Inflammatory macrophage treated with lipopolysaccharide for 4 hours (primary cell): ENCODE measurements at regions not wholly inside any gene's neighbourhood (a gene's known extent, or its start where the extent isn't known, plus 50 kb on each side); places are given as distances from the start of the nearest gene placed in this dataset.

Experiments
- DNase-seq: peaks from one replicate; pipeline ENCODE4 v3.0.0-alpha.2; 2020

GRCh38 chr4:35237924-35238323 is 1006.4 kb downstream of the ARAP2 start:
- no peak for DNase-seq

DNA sequence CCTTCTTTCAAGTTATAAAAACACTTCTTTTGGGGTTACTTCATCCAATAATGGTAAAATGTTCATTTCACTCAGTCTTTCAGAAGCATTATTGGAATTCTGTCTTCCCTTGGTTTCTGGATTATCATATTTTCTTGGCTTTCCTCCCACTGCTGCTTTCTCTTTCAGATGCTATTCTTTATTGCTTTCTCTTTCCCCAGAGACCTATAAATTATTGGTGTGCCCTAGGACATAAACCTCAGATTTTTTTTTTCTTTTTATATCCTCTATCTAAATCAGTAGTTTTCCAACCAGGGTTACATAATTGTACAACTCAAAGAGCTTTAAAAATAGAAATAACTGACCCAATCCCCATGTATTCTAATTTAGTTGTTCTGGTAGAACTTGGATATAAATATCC is 1005.5 kb downstream of the ARAP2 start:
- DNase-seq = no peak

GRCh38 chr4:35246493-35246892 is 997.8 kb downstream of the ARAP2 start:
- no peak for DNase-seq

- no peak for DNase-seq
These were observed 997.3 kb downstream of the ARAP2 start for GRCh38 chr4:35247047-35247446.

GRCh38 chr4:35250331-35250730 is 994.0 kb downstream of the ARAP2 start:
- DNase-seq = no peak

- DNase-seq = no peak
These were observed 993.6 kb downstream of the ARAP2 start for GRCh38 chr4:35250761-35251160.

- DNase-seq = no peak
These were observed 992.2 kb downstream of the ARAP2 start for GRCh38 chr4:35252071-35252470.

- no peak for DNase-seq
These were observed 991.4 kb downstream of the ARAP2 start for GRCh38 chr4:35252866-35253265.

DNA sequence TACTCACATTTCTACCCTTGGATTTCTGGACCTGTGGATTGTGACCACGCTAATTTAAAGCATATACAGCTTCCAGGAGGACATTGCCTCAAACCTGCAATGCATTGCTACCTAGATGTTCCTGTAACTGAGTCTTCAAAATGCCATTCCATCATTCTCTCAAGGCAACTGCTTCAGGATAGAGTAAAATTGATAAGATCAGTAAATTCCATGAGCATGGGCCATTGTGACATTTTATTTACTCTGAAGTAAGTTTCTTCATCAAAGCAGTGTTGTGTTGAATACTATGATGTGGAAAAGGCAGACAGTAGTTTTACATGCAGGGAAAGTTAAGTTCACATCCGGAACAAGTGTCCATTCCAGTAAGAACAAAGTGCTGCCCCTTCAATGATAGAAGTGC is 991.0 kb downstream of the ARAP2 start:
- DNase-seq = no peak

DNA sequence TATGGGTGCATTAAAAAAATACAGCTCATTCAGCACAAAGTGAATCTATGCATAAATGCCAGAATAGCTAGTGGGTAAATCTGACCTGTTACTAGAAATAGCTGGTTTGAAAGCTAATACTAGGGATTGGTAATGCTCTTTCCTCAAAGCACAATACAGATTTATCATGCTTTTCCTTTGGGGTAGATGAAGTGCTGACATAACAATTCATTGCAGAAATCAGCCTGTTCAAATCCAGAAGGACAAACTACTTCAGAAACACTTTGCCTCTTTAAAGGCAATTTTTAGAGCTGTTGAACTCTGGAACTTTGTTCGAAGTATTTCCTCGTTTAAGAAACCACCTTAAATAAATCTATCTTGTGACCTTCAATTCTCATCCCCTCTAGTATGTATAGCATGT is 957.9 kb downstream of the ARAP2 start:
- DNase-seq = no peak

DNA sequence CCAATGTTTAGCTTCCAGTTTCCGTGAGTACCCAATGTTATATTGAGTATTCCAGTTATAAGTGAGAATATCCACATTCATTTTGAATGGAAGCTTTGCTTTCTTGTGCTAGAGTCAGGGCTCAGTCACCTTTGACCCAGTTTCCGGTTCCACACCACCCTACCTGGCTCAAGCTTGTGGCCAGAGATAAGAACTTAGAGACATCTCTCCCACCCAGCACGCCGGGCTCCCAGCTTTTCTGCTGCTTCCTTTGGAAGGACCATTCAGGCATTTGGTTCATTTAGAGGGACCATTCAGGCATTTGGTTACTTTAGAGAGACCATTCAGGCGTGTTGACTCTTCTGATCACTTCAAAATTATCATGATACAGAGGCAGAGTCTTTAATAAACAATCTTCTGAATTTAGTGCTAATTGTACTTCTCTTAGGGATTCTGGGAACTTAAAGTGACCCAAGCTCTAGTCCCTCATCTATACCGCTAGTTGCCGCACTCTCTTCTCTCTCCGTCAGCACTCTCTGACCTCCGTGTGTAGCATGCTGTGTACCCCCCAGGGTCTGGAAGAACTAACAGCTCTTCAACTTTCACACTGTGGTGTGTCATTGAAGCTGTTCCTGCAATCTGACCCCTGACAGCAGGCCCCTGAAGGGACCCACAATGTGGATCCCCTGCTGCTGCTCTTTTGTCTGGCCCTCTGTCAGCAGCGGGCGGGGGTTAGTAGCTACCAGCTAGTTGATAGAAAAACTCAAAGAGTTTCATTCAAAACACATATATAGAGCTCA is 943.1 kb downstream of the ARAP2 start:
- DNase-seq = no peak

- no peak for DNase-seq
These were observed 928.9 kb downstream of the ARAP2 start for GRCh38 chr4:35315419-35315818.

GRCh38 chr4:35325908-35326453 is 918.3 kb downstream of the ARAP2 start:
- no peak for DNase-seq

DNA sequence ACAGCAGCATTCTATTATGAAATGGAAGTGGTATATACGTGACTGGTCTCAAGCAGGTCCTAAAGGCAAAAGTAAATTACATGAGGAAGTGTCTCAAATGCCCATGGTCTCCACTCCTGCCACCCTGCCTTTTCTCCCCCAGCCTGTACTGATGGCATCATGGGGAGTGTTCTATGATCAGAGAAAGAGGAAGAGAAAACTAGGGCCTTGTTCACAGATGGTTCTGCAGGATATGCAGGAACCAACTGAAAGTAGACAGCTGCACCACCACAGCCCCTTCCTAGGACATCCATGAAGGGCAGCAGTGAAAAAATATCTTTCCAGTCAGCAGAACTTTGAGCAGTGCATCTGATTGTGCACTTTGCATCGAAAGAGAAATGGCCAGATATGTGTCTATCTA is 901.5 kb downstream of the ARAP2 start:
- no peak for DNase-seq

GRCh38 chr4:35347276-35347675 is 897.0 kb downstream of the ARAP2 start:
- DNase-seq = no peak

GRCh38 chr4:35358001-35358584 is 886.2 kb downstream of the ARAP2 start:
- DNase-seq = no peak

GRCh38 chr4:35364321-35364870 is 879.9 kb downstream of the ARAP2 start:
- no peak for DNase-seq

DNA sequence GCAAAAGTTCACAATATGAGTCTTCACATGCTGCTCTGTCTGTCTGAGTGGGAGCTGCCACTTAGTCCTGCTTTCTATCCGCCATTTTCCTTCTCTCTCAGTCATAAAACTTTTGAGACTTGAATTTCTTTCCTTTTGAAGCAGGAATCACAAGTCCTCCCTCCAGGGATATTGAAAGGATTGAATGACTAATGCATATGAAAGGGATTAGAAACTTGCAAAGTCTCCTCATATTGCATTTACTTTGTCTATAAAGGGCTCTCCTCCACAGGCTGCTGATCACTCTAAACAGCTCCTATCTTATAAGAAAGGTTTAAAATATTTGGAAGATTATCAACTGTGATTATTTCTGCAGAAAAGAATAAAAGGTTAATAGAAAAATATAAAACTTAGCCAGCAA is 879.1 kb downstream of the ARAP2 start:
- DNase-seq = no peak

DNA sequence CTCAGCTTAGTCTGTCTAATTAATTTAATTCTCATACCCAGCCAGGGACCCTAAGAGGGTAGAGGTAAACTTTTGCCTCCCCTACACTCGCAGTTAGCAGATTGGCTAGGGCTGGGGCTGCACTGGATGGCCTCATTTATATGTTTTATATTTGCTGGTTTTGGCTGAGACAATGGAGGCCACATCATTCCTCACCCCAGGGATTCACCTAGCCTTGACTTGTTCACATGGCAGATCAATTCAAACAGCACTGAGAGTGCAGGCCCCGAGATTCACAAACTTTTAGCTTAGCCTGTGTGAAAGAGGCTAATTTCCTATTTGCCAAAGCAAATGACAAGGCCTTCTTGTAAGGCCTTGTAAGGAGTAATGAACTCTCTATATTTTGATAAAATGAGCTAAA is 844.4 kb downstream of the ARAP2 start:
- no peak for DNase-seq

DNA sequence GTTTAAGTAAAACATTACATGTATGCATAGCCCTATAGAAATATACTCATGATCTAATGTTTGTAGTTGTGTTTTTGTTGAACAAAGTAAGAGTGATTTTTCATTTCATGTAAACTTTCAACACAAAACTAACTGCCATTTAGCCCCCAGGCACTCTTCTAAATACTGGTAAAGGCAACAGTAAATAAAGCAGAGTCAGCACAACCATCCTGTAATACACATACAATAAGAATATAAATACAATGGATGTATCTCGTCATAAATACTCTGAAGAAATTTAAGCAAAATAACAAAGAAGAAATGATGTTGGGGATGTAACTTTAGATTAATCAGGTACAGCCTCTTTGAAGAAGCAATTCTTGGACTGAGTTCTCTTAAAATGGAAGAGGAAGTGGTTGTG is 821.2 kb downstream of the ARAP2 start:
- no peak for DNase-seq

- no peak for DNase-seq
These were observed 796.8 kb downstream of the ARAP2 start for GRCh38 chr4:35447474-35447873.

DNA sequence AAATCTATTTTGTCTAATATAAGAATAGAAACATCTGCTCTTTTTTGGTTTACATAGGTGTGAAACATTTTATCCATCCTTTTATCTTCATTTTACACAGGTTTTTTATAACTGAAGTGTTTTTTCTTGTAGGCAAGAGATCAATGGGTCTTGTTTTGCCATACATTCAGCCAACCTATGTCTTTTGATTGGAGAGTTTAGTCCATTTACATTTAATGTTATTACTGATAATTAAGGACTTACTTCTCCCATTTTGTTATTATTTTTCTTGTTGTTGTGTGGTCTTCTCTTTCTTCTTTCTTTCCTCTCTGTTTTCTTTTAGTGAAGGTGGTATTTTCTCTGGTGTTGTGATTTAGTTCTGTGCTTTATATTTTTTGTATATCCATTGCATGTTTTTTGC is 785.3 kb downstream of the ARAP2 start:
- no peak for DNase-seq

- DNase-seq = no peak
These were observed 782.2 kb downstream of the ARAP2 start for GRCh38 chr4:35461931-35462659.
